Mesendoderm (in vitro differentiated cells): ENCODE measurements at regions not wholly inside any gene's neighbourhood (a gene's known extent, or its start where the extent isn't known, plus 50 kb on each side); places are given as distances from the start of the nearest gene placed in this dataset.
A peak's percentile ranks its signal among the peaks of the same experiment; 100 is the strongest.

Source experiments
- DNase-seq: peaks from one replicate; pipeline ENCODE4 v3.0.0; 2013
- H2AK5ac ChIP-seq: 2 replicates; pipeline ENCODE4 v1.6.1; 2013; ENCODE audit warnings: low read length, inconsistent platforms
- H2BK120ac ChIP-seq: 2 replicates; pipeline ENCODE4 v1.6.1; 2013; ENCODE audit warnings: low read depth, mild to moderate bottlenecking, low read length, moderate library complexity, mixed read lengths
- H2BK15ac ChIP-seq: replicated peaks from 2 replicates; pipeline ENCODE4 v1.6.1; 2013; ENCODE audit warnings: low read depth, mild to moderate bottlenecking, moderate library complexity
- H2BK5ac ChIP-seq: 2 replicates; pipeline ENCODE4 v1.6.1; 2013; ENCODE audit warnings: low read length, inconsistent platforms
- H3K18ac ChIP-seq: 2 replicates; pipeline ENCODE4 v1.6.1; 2013; ENCODE audit warnings: mild to moderate bottlenecking, low read length, mixed read lengths
- H3K23ac ChIP-seq: one replicate; pipeline ENCODE4 v1.6.1; 2013; ENCODE audit warnings: low read length
- H3K27ac ChIP-seq: 2 replicates; pipeline ENCODE4 v1.5.1; 2013; ENCODE audit warnings: low read depth, mild to moderate bottlenecking, inconsistent platforms, low read length, moderate library complexity
- H3K27me3 ChIP-seq: 2 replicates; pipeline ENCODE4 v1.6.1; 2013; ENCODE audit warnings: low read length, control low read depth, mild to moderate bottlenecking, inconsistent platforms; ENCODE audit not compliant: insufficient read depth, poor library complexity
- H3K36me3 ChIP-seq: 2 replicates; pipeline ENCODE4 v1.6.1; 2013; ENCODE audit warnings: low read length, inconsistent platforms; ENCODE audit not compliant: control insufficient read depth, insufficient read depth
- H3K4ac ChIP-seq: one replicate; pipeline ENCODE4 v1.6.1; 2013; ENCODE audit warnings: low read depth, mild to moderate bottlenecking, low read length, moderate library complexity
- H3K4me1 ChIP-seq: 2 replicates; pipeline ENCODE4 v1.6.1; 2013; ENCODE audit warnings: low read depth, low read length, inconsistent platforms; ENCODE audit not compliant: control insufficient read depth
- H3K4me2 ChIP-seq: 2 replicates; pipeline ENCODE4 v1.6.1; 2013; ENCODE audit warnings: low read length
- H3K4me3 ChIP-seq: 2 replicates; pipeline ENCODE4 v1.5.1; 2013; ENCODE audit warnings: mild to moderate bottlenecking, low read length
- H3K56ac ChIP-seq: one replicate; pipeline ENCODE4 v1.6.1; 2013; ENCODE audit warnings: low read length
- H3K79me1 ChIP-seq: 2 replicates; pipeline ENCODE4 v1.6.1; 2013; ENCODE audit warnings: low read length, inconsistent platforms
- H3K79me2 ChIP-seq: 2 replicates; pipeline ENCODE4 v1.6.1; 2013; ENCODE audit warnings: mild to moderate bottlenecking, low read length; ENCODE audit not compliant: control insufficient read depth, insufficient read depth
- H3K9ac ChIP-seq: 2 replicates; pipeline ENCODE4 v1.6.1; 2013; ENCODE audit warnings: low read length, inconsistent platforms
- H4K5ac ChIP-seq: one replicate; pipeline ENCODE4 v1.6.1; 2013; ENCODE audit warnings: low read length
- H4K8ac ChIP-seq: one replicate; pipeline ENCODE4 v1.6.1; 2013; ENCODE audit warnings: low read depth, mild to moderate bottlenecking, control low read depth, low read length, moderate library complexity
- WGBS: extraction: QIAGEN DNeasy Blood & Tissue Kit; methylation state at CpG from one replicate; pipeline ENCODE4 v1.1.7; 2013; ENCODE audit warnings: low lambda C conversion rate, missing lambda C conversion rate; ENCODE audit not compliant: insufficient coverage; ENCODE audit errors: extremely low coverage; 5-methylcytosine and 5-hydroxymethylcytosine counted together

GRCh38 chr1:234963904-234964702 is 164.5 kb downstream of the TOMM20 start:
- Histone ChIP-seq H4K8ac (no peak overlapping the region), H2AK5ac (no peak overlapping the region), H3K4me3 (no peak overlapping the region), H3K4ac (no peak overlapping the region), H3K23ac (no peak overlapping the region), H3K9ac (no peak overlapping the region), H3K56ac (no peak overlapping the region), H3K79me2 (no peaks in the 10 kb centered on the region), H3K4me1 (peaks cover 3% of the 10 kb centered on the region), H3K4me2 (no peak overlapping the region), H3K27ac (no peak overlapping the region), H2BK120ac (no peak overlapping the region), H4K5ac (no peak overlapping the region), H3K18ac (no peak overlapping the region), H3K79me1 (no peaks in the 10 kb centered on the region), H3K27me3 (no peaks in the 10 kb centered on the region), H2BK15ac (no peak overlapping the region), H3K36me3 (no peaks in the 10 kb centered on the region), H2BK5ac (no peak overlapping the region)
- WGBS, result no CpG with 5 or more reads among the region's 15 CpGs
- no peak for DNase-seq

GRCh38 chr1:234963180-234963903 is 165.3 kb downstream of the TOMM20 start:
- no peaks in the 10 kb centered on the region for H3K36me3 ChIP-seq
- H4K8ac ChIP-seq, result no peak overlapping the region
- no peak overlapping the region for H3K23ac ChIP-seq
- no peak overlapping the region for H4K5ac ChIP-seq
- no peaks in the 10 kb centered on the region for H3K79me1 ChIP-seq
- no peaks in the 10 kb centered on the region for H3K4me1 ChIP-seq
- no peak overlapping the region for H3K4ac ChIP-seq
- H2BK15ac ChIP-seq, result no peak overlapping the region
- no peak for DNase-seq
- H2BK5ac ChIP-seq, result no peak overlapping the region
- no peak overlapping the region for H3K27ac ChIP-seq
- H2AK5ac ChIP-seq, result no peak overlapping the region
- WGBS, result no CpG with 5 or more reads among the region's 15 CpGs
- no peak overlapping the region for H2BK120ac ChIP-seq
- H3K56ac ChIP-seq, result no peak overlapping the region
- no peaks in the 10 kb centered on the region for H3K27me3 ChIP-seq
- H3K79me2 ChIP-seq, result no peaks in the 10 kb centered on the region
- no peak overlapping the region for H3K4me2 ChIP-seq
- no peak overlapping the region for H3K9ac ChIP-seq
- H3K18ac ChIP-seq, result no peak overlapping the region
- H3K4me3 ChIP-seq, result no peak overlapping the region

- Histone ChIP-seq H4K8ac (no peak overlapping the region), H3K79me2 (no peaks in the 10 kb centered on the region), H3K56ac (no peak overlapping the region), H3K4ac (no peak overlapping the region), H2BK15ac (no peak overlapping the region), H3K18ac (no peak overlapping the region), H3K4me1 (peaks cover under 1% of the 10 kb centered on the region), H3K79me1 (no peaks in the 10 kb centered on the region), H4K5ac (no peak overlapping the region), H2BK120ac (no peak overlapping the region), H3K4me3 (no peak overlapping the region), H2AK5ac (no peak overlapping the region), H3K23ac (no peak overlapping the region), H2BK5ac (no peak overlapping the region), H3K4me2 (no peak overlapping the region), H3K27me3 (no peaks in the 10 kb centered on the region), H3K27ac (no peak overlapping the region), H3K36me3 (no peaks in the 10 kb centered on the region), H3K9ac (no peak overlapping the region)
- DNase-seq, result no peak
- WGBS, result no CpG with 5 or more reads among the region's 9 CpGs
Observed at GRCh38 chr1:234962340-234962989, 166.2 kb downstream of the TOMM20 start.

GRCh38 chr1:234961456-234962339 is 166.9 kb downstream of the TOMM20 start:
- no peak overlapping the region for H3K9ac ChIP-seq
- no peak overlapping the region for H3K23ac ChIP-seq
- no peak overlapping the region for H3K4me2 ChIP-seq
- H3K27ac ChIP-seq, result no peak overlapping the region
- no peak overlapping the region for H2BK120ac ChIP-seq
- H3K18ac ChIP-seq, result no peak overlapping the region
- no peak overlapping the region for H2BK5ac ChIP-seq
- WGBS, result no CpG with 5 or more reads among the region's 9 CpGs
- H3K36me3 ChIP-seq, result no peaks in the 10 kb centered on the region
- H4K8ac ChIP-seq, result no peak overlapping the region
- no peak overlapping the region for H2AK5ac ChIP-seq
- H3K4me3 ChIP-seq, result no peak overlapping the region
- H3K56ac ChIP-seq, result no peak overlapping the region
- H3K79me2 ChIP-seq, result no peaks in the 10 kb centered on the region
- no peaks in the 10 kb centered on the region for H3K27me3 ChIP-seq
- H2BK15ac ChIP-seq, result no peak overlapping the region
- no peak overlapping the region for H3K4ac ChIP-seq
- no peaks in the 10 kb centered on the region for H3K79me1 ChIP-seq
- peaks cover 6% of the 10 kb centered on the region for H3K4me1 ChIP-seq
- no peak for DNase-seq
- no peak overlapping the region for H4K5ac ChIP-seq

GRCh38 chr1:234960722-234961455 is 167.7 kb downstream of the TOMM20 start:
- Histone ChIP-seq H3K36me3 (no peaks in the 10 kb centered on the region), H3K9ac (no peak overlapping the region), H3K27me3 (no peaks in the 10 kb centered on the region), H3K27ac (no peak overlapping the region), H4K5ac (no peak overlapping the region), H3K4me2 (no peak overlapping the region), H3K4ac (no peak overlapping the region), H3K4me3 (no peak overlapping the region), H2AK5ac (no peak overlapping the region), H3K23ac (no peak overlapping the region), H4K8ac (no peak overlapping the region), H3K79me2 (no peaks in the 10 kb centered on the region), H2BK15ac (no peak overlapping the region), H3K4me1 (peaks cover 6% of the 10 kb centered on the region), H3K79me1 (no peaks in the 10 kb centered on the region), H3K56ac (peak overlapping the region; percentile 10), H2BK120ac (no peak overlapping the region), H3K18ac (no peak overlapping the region), H2BK5ac (no peak overlapping the region)
- no CpG with 5 or more reads among the region's 17 CpGs for WGBS
- no peak for DNase-seq
